Bronchial epithelial cell (primary cell): ENCODE measurements at regions not wholly inside any gene's neighbourhood (a gene's known extent, or its start where the extent isn't known, plus 50 kb on each side); places are given as distances from the start of the nearest gene placed in this dataset.
A peak's percentile ranks its signal among the peaks of the same experiment; 100 is the strongest.

Experiments
- DNase-seq: peaks from one replicate; pipeline ENCODE4 v3.0.0-alpha.2; 2010; ENCODE audit warnings: low read depth
- FAIRE-seq: peaks from 2 replicates; lab custom pipeline; 2011; peaks lifted over from hg19 to GRCh38; lab: Jason Lieb, UNC
- H3K27me3 ChIP-seq: 2 replicates; pipeline ENCODE4 v1.5.1; 2011; ENCODE audit warnings: low read length; ENCODE audit not compliant: control insufficient read depth, insufficient read depth
- H3K36me3 ChIP-seq: 2 replicates; pipeline ENCODE4 v1.5.1; 2011; ENCODE audit warnings: low read length; ENCODE audit not compliant: control insufficient read depth, insufficient read depth
- H3K4me3 ChIP-seq: 2 replicates; pipeline ENCODE4 v1.5.1; 2011; ENCODE audit warnings: mild to moderate bottlenecking, low read depth, low read length, control low read depth
- CTCF ChIP-seq: IDR thresholded peaks from 2 replicates; pipeline ENCODE4 v1.5.1; 2011; ENCODE audit warnings: mild to moderate bottlenecking, moderate library complexity, low read length, control low read depth, inconsistent platforms; ENCODE audit not compliant: insufficient read depth, severe bottlenecking

DNA sequence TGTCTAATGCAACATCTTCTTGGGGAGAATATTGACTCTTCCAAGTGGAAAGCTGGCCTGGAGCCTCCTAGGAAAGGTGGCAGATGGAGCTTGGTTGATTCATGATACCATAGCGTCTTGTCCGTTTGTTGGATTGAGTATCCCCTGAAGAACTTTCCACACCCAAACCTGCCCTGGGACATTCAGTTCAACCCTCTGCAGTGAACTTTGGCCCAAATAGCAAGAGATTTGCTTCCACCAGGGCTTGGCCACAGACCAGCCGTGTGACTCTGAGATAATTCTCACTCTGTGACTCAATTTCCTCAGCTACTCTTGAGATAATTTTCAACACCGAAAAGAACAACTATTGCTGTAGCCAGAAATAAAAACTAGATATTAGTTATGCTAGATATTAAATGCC is 108.0 kb upstream of the RAD23B start:
- H3K27me3 ChIP-seq = no peaks in the 10 kb centered on the region
- no peak for TF ChIP-seq CTCF
- no peak overlapping the region for H3K4me3 ChIP-seq
- no peaks in the 10 kb centered on the region for H3K36me3 ChIP-seq
- peak; percentile 38 for DNase-seq
- no peak for FAIRE-seq

DNA sequence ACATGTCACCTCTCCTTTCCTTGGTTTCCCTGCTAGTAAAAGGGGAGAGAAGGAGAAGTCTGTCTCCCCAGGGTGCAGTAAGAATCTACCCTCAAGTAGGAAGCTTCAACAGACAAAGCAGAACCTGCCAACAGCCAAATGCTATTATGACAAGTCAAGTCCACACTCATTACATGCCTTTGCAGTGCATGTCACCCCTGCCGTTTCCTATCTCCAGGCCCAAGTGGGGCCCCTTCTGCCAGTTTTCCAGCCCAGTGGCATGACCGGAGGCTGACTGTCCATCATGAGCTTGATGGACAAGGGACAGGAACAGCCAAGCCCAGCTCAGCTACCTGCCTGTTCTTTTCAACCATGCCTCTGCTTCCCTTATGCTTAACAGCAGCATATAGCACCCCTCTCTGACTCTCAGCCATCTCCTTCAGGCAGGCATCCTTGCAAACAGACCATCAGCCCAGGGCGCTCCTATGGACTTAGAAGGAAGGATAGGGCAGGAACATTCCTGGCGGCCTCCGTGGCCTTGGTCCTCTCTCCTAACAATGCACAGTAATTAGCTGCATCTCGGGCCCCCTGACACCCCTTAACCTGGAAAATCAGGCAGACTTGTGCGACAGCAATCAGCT is 107.2 kb upstream of the RAD23B start:
- TF ChIP-seq CTCF = no peak
- DNase-seq (no peak), FAIRE-seq (no peak)
- Histone ChIP-seq H3K27me3 (no peaks in the 10 kb centered on the region), H3K36me3 (no peaks in the 10 kb centered on the region), H3K4me3 (no peak overlapping the region)

DNA sequence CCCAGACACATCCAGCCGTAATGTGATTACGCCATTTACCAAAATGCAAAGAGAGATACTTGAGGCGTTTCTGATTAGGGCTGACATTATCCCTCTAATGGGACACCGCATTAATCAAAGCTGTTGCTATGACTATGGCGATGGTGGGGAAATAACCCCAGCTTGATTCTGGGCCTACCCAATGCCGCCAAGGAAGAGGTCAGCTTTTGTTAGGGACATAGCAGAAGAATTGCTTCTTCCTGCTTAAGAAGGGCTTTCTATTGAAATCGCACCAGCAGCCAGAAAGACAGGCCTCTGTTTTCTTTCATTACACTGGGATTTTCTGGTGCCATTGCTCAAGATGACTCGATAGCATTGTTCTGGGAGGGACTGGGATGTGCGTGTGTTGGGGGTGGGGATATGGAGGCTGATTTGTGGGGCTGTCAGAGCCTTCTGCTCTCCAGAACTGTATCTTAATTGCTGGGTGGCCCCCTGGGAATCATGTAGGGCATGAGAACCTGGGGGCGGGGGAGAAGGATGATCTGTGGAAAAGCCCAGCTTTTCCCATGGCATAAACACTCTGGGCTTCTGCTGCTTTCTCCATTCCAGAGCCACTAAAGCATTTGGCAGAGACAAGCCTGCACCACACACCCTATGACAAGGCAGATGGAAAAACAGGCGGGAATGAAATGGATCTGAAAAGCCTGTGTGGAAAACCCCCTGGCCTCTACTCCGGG is 106.5 kb upstream of the RAD23B start:
- no peak for TF ChIP-seq CTCF
- FAIRE-seq (peak; percentile 28), DNase-seq (no peak)
- H3K4me3 ChIP-seq = no peak overlapping the region
- no peaks in the 10 kb centered on the region for H3K36me3 ChIP-seq
- H3K27me3 ChIP-seq = no peaks in the 10 kb centered on the region

DNA sequence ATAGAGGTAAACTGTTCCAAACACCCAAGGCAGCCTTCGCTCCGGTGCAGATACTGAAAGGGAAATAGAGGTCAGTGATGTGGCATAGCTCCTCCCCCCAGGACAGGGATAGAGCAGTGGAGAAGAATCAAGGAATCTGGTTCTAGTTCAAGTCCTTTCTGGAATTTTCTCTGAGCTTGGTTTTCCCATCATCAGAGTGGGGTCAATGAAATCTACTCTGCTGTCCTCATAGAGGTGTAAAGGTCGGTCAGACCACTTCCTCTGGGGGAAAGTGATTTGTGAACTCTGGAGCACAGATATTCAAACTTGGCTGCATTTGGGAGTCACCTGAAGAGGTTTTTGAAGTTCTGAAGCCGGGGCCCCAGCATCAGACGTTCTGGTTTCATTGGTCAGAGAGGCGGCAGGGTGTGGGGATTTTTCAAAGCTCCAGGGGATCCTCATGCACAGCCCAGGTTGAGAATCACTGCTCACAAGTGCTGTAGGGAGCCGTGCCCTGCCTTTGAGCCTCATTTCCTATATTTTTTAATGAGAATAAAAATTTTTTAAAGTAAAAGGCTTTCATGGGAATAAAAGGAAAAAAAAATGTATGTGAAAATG is 105.7 kb upstream of the RAD23B start:
- H3K36me3 ChIP-seq = no peaks in the 10 kb centered on the region
- no peak for TF ChIP-seq CTCF

DNA sequence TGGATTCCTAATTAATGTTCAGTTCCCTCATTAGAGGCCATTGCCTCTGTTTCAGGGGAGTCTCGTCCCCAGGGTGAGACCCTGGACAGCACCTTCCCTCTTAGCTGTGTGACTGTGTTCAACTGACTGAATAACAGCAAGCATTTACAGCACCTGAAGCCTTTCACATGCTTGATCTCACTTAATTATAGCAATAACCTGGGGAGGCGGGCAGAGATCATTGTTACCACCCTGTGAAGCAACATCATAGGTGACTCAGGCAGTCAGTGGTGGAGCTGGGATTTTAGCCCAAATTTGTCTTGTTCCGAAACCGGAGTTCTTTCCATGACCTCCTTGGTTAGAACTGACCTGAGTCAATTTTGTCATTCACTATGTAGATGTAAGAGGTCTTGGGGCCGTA is 105.2 kb upstream of the RAD23B start:
- DNase-seq = peak; percentile 10
- Histone ChIP-seq H3K27me3 (no peaks in the 10 kb centered on the region), H3K36me3 (no peaks in the 10 kb centered on the region), H3K4me3 (no peak overlapping the region)
- TF ChIP-seq CTCF = no peak
- no peak for FAIRE-seq

More for the DNA sequence above, 105.7 kb upstream of the RAD23B start:
- no peak overlapping the region for H3K4me3 ChIP-seq
- FAIRE-seq (no peak), DNase-seq (no peak)
- H3K27me3 ChIP-seq = no peaks in the 10 kb centered on the region
